HL-60 (cell line): ENCODE measurements at regions not wholly inside any gene's neighbourhood (a gene's known extent, or its start where the extent isn't known, plus 50 kb on each side); places are given as distances from the start of the nearest gene placed in this dataset.

Source experiments
- DNase-seq, 2 experiments: peaks; one replicate each; pipeline ENCODE4 v3.0.0-alpha.2; 2010 to 2020; ENCODE audit warnings: low read depth in 1 of 2, low spot score in 1 of 2
- H3K27ac ChIP-seq: fragments of 250-450 bp; sonication (Bioruptor Pico); replicated peaks from 2 replicates; pipeline ENCODE4 v1.5.1; 2020; ENCODE audit warnings: mild to moderate bottlenecking, moderate library complexity
- H3K27me3 ChIP-seq: fragments of 250-450 bp; sonication (Bioruptor Pico); 2 replicates; pipeline ENCODE4 v1.5.1; 2021; ENCODE audit warnings: mild to moderate bottlenecking, moderate library complexity; ENCODE audit not compliant: insufficient read depth, poor library complexity, severe bottlenecking
- H3K4me3 ChIP-seq: replicated peaks from 2 replicates; pipeline ENCODE4 v1.5.1; 2011; ENCODE audit warnings: mild to moderate bottlenecking, control low read depth, low read length; ENCODE audit not compliant: insufficient read depth
- CTCF ChIP-seq: IDR thresholded peaks from one replicate; pipeline ENCODE4 v1.5.1; 2011; ENCODE audit warnings: low read length, control low read depth, inconsistent platforms; ENCODE audit not compliant: insufficient read depth
- GABPA ChIP-seq: IDR thresholded peaks from 2 replicates; pipeline ENCODE4 v1.6.1; 2012; ENCODE audit warnings: low read depth
- POLR2AphosphoS5 ChIP-seq: IDR thresholded peaks from 2 replicates; pipeline ENCODE4 v1.6.1; 2012; ENCODE audit warnings: low read depth
- REST ChIP-seq: IDR thresholded peaks from 2 replicates; pipeline ENCODE4 v1.6.1; 2012; ENCODE audit warnings: low read depth; ENCODE audit not compliant: insufficient replicate concordance
- SPI1 ChIP-seq: IDR thresholded peaks from 2 replicates; pipeline ENCODE4 v1.6.1; 2012; ENCODE audit warnings: low read depth, mild to moderate bottlenecking, borderline replicate concordance

- H3K27ac ChIP-seq: no peak overlapping the region
Observed at GRCh38 chr13:111519041-111519440, 198.6 kb downstream of the TEX29 start.

GRCh38 chr13:111519490-111520170 lies 199.2 kb downstream of the TEX29 start:
- TF ChIP-seq POLR2AphosphoS5 (no peak), GABPA (no peak), REST (no peak), CTCF (no peak), SPI1 (no peak)
- peaks cover 4% of the 10 kb centered on the region for H3K27me3 ChIP-seq

More at GRCh38 chr13:111519041-111519440, 198.6 kb downstream of the TEX29 start:
- Histone ChIP-seq H3K4me3 (no peak overlapping the region), H3K27me3 (peaks cover 4% of the 10 kb centered on the region)
- no peak for TF ChIP-seq GABPA
- no peak for TF ChIP-seq SPI1
- TF ChIP-seq POLR2AphosphoS5: no peak
- TF ChIP-seq CTCF: no peak
- TF ChIP-seq REST: no peak
- no peak for DNase-seq

GRCh38 chr13:111521030-111521429 lies 200.6 kb downstream of the TEX29 start:
- Histone ChIP-seq H3K4me3 (no peak overlapping the region), H3K27ac (no peak overlapping the region), H3K27me3 (peaks cover 4% of the 10 kb centered on the region)
- no peak for TF ChIP-seq GABPA
- no peak for TF ChIP-seq CTCF
- TF ChIP-seq REST: no peak
- no peak for TF ChIP-seq SPI1
- TF ChIP-seq POLR2AphosphoS5: no peak
- no peak for DNase-seq

More at GRCh38 chr13:111519490-111520170, 199.2 kb downstream of the TEX29 start:
- no peak for DNase-seq
- no peak overlapping the region for H3K27ac ChIP-seq
- H3K4me3 ChIP-seq: no peak overlapping the region
